Stimulated activated CD8-positive, alpha-beta memory T cell treated with anti-CD3 and anti-CD28 coated beads, Interleukin-4, amount 100 ng/mL, for 4 hours (primary cell): ENCODE measurements at regions not wholly inside any gene's neighbourhood (a gene's known extent, or its start where the extent isn't known, plus 50 kb on each side); places are given as distances from the start of the nearest gene placed in this dataset.

Experiments
- DNase-seq, 2 donors: peaks; one replicate each; pipeline ENCODE4 v3.0.0-alpha.2; 2020; ENCODE audit warnings: low read depth in 2 of 2, low spot score in 1 of 2

DNA sequence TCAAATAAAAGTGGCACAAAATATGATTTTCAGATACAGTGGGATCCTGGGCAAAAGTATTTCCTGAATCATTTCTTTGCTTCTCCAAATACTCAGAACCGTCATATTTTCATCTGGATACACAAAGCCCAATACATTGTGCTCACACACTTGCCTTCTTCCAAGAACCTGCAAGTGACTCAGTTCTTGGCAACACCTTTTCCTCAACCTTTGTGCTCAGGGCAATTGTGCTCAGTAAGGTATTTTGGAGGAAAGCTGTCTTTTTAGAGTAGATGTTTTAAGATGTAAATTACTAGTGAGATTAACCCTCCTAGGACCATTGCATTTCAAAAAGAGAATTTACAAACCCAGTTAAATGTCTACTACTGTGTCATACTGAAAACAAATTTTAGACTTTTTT, 233.5 kb downstream of the EFNB2 start:
- no peak for DNase-seq

DNA sequence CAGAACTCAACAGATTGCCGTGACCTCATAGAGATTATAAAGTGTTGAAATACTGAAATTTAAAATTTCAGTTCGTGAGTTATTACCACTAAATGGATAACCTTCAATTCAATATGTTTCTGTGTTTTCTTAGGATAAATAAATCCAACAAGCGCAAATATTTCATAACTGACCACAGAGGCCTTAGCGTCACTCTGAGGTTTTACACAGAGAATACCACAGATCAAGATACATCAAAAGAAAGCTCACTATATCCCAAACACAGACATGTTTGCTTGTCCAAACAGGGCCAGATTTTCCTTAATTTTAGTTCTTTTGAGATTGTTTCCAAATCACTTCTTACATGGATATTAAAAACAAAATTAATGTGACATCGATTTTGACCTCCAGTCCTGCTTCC, 235.8 kb downstream of the EFNB2 start:
- no peak for DNase-seq

DNA sequence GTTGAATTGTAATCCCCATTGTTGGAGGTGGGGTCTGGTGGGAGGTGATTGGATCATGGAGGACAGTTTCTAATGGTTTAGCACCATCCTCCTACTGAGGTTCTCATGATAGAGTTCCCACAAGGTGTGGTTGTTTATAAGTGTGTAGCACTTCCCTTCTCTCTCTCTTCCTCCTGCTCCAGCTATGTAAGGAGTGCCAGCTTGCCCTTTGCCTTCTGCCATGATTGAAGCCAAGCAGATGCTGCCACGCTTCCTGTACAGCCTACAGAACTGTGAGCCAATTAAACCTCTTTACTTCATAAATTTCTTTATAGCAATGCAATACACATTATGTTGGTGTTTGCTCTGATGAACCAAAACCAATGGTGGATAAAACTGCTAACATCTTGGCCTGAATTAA, 238.2 kb downstream of the EFNB2 start:
- no peak for DNase-seq

DNA sequence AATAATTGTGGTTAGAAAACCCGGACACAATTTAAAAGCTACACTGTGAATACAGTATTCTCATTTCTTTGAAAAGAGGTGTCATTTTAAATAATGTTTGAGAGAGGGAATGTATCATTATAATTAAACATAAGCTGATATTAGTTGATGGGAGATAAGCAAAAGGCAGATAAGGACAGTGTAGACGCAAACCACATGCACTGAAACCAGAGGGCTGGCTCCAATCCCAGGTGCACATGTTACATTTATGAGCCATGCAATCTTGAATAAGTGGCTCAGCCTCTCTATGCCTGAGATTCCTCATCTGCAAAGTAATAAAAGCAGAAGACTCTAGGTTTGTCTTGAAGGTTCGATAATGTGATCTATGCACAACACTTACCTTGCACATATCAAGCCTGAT, 238.7 kb downstream of the EFNB2 start:
- no peak for DNase-seq

DNA sequence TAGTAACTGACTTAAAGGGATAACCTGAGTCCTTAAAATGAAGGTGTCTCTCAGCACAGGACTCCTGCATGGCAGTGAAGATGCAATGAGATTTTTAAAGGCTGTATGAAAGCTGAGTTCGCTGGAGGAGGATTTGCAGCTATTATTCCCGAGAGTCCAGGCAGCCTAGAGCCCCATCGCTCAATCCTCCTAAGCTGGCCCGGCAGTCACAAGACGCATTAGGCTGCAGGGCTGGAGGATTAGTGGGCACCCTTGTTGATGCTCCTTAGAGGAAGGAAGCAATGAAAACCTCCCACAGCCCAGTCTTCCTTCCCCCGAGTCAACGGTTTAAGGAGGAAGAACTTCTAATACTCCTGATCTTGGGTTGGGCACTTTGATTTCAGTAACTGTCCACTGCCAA, 239.5 kb downstream of the EFNB2 start:
- DNase-seq: no peak

DNA sequence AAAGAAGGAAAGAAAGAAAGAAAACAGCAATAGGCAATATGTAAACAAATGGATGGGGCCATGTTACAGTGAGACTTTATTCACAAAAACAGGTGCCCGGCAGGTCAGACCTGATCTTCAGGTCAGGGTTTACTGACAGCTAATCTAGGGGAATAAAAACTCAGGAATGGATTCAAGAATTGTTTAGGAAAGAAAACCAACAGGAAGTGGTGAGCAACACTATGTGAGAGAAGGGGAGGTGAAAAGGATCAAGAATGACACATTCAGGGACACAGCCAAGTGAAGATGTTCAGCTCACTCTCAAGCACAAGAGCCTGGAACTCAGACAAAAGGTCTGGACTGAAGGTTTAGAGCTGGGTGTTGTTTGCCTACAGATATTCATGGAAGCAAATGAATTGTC, 244.5 kb downstream of the EFNB2 start:
- no peak for DNase-seq

DNA sequence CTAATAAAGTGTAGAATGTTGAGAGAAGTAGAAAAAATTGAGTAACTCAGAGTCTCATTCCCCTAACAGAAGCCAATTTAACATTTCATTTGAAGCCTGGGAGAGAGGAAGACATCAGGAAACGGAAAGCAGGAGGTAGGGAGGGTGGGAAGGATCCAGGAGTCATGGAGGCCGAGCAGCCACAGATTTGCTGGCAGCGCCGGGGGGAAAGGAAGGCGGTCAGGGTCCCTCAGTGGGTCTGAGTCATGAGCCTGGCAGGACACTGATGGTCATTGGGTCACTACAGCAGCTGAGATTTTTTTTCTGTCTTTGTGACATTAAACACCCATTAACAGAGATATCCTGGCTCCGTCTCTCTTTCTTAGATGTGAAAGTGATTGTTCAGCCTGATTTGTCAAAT, 248.1 kb downstream of the EFNB2 start:
- DNase-seq: no peak

DNA sequence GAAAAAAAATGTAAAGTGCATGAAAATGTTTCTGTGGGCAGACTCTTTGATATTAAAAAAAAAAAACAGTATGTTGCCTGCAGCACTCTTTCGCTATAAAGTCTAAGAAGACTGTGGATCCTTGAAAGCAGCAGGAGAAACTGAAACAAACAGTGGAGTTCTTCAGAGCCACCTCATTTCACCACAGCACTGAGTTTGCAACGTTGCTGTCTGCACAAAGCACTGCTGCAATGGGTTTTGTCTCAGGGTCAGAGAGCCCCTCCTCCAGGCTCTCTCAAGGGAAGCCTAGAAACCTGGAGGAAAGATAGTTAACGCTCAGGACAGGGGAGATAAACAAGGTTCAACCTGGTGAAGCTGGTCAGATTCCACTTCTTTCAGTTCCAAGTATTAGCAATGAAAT, 248.7 kb downstream of the EFNB2 start:
- DNase-seq: no peak

DNA sequence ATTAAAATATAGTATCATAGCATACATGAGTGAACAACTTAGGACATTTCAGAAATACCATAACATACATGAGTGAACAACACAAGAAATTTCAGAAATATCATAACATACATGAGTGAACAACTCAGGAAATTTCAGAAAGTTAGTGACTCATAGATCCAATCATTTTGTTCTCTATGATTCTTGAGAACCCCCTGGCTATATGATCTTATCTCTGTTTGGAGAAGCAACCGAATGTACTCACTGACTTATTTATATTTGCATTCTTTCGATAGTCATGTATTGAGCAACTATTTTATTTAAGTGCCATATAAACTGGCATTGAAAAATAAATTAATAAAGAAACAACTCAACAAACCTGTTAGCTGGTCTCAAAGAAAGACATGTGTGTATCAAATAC, 251.1 kb downstream of the EFNB2 start:
- no peak for DNase-seq

DNA sequence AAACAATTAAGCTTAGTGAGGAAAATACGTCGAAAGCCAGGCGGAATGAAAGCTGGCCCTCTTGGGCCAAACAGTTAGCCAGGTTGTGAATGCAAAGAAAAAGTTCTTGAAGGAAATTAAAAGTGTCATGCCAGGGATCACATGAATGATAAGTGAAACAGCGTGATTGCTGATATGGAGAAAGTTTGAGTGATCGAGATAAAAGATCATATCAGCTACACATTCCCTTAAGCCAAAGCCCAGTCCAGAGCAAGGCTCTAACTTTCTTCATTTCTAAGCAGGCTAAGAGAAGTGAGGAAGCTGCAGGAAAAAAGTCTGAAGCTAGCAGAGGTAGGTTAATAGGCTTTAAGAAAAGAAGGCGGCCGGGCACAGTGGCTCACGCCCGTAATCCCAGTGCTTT, 254.0 kb downstream of the EFNB2 start:
- no peak for DNase-seq

DNA sequence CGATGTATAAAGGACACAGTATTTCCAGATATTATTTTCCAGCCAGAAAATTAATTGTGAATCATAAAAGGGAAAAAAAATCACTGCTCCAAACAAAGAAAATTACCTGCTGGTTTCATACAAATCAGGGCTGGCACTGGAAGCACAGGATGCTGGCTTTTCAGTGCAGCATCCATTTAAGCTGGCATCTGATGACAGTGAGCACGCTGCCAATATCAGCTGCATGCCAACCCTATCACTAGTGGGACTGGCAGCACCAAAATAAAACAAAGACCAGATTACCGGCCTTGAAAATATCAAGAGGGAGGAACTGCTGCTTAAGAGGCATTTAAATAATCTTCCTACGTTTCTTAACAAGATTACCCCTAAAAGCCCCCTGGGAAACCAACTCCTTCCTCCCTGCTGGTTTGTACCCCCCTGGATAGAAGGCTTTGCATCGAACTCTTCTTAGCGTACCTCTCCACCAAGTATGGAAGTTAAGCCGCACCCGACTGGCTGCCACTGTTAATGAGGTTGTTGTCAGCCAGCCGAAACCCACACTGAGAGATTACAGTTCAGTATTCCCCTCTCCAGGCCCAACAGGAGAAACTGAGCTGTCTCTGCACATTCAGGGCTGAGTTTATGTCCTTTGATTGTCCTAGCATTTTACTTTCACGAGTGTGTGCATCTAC, 257.8 kb downstream of the EFNB2 start:
- no peak for DNase-seq

DNA sequence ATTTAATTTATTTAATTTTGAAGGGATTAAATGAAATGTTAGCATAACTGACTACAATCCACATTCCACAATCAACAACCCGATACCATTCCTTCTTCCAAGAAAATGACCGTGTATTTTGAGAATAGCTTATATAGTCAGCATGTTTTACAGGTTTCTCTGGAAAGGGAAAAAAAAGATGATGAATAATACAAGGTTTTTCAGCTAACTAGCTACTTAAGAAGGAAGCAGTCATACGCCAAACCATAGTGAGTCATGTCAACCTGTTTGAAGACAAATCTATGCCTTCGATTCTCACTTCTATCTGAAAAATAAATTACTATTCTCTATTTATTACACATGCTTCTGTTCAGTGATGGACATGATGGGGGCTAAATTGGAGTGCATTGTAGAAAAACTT, 258.6 kb downstream of the EFNB2 start:
- DNase-seq: no peak

DNA sequence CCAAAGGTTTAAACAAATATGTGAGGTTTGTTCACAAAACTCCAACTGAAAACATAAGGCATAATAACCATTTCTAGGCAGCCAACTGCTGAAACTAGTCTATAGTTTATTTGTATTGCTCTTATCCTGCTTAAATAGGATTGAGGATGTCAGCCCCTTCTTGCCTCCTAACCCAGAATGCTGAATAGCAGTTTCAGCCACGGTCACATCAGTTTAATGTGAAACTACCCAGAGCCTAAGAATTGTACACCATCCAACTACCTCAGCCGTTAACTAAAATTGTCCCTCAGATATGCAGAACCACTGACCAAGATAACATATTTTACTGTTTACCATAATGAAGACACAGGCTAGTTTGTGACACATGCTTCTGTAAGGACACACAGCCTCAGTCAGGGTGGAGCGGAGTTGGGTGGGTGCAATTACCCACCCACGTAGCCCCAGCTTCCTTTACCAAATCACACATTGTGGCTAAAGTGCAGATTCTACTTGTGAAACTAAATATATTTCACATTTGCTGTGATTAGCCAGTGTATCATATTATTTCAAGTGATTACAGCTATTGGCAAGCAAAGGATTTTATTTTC, 259.9 kb downstream of the EFNB2 start:
- no peak for DNase-seq

DNA sequence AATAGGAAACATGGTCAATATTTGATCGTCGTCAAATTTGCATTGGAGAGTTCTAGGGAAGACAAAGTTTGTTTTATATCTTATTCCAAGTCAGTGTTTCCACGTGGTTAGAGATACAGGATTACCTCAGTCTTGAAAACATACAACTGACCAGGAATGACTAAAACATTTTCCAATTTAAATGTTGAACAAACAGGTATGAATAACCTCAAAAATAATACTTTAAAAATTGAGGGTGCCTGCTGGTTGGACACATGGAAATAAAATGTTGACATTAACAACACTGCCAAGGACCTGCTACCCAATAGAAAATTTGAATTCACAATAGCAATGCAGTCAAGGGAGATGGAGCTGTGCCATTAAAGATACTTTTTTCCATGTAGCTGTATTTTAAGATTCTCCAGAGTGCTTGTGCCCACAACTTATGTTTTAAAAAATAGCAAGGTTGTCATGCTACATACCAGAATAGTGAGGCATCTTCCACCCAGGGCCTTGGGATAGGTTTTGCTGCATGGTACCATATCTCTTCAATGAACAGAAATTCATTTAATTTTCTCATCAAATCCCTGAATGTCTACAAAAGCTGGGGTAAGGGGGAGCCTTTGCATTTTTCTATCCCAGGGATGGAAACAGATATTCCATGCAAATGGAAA, 260.8 kb downstream of the EFNB2 start:
- DNase-seq: no peak

DNA sequence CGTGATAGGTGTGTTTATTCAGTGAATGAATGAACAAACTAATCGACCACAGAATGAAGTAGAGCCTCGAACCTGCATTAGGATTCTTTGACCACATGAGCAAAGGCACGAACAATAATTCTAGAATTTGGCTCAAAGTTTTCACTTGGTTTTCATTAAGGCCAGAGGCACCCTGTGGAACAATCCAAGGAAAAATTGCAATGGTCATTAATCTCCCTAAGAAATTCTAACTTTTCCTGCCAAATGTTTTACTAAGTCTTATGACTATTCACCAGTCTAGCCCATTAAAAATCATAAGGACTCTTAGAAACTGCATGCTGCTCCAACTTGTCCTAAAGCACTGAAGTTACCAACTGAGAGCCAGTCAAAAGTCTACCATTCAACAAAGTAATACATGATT, 271.7 kb downstream of the EFNB2 start:
- DNase-seq: no peak

DNA sequence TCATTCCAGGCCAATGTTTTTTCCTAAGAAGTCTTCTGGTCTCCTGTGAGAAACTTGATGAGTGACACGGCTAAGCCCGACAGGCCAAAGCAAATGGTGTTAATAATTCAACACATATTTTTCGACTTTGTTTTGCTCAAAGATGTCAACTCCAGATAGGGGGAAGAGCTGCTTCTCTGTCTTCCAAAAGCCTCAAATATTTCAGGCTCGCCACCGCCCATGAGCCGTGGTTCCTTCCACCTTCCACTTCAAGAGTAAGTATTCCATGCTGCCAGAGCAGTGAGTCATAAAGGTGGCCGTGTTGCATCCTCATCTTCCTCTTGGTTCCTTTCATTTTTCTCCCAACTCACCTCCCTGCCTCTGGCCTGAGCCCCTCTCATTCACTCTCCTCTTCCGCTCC, 272.6 kb downstream of the EFNB2 start:
- DNase-seq: no peak

DNA sequence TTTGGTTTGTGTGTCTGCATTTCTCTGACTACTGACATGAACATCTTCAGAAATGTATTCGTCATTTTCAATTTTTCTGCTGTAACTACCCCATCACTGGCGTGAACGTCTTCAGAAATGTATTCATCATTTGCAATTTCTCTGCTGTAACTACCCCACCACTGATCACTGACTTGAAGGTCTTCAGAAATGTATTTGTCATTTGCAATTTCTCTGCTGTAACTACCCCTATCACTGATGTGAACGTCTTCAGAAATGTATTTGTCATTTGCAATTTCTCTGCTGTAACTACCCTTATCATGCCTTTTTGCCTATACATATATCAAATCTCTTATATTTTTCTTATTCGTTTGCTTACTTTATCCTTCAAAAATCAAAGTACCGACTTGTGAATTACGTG, 274.0 kb downstream of the EFNB2 start:
- no peak for DNase-seq

DNA sequence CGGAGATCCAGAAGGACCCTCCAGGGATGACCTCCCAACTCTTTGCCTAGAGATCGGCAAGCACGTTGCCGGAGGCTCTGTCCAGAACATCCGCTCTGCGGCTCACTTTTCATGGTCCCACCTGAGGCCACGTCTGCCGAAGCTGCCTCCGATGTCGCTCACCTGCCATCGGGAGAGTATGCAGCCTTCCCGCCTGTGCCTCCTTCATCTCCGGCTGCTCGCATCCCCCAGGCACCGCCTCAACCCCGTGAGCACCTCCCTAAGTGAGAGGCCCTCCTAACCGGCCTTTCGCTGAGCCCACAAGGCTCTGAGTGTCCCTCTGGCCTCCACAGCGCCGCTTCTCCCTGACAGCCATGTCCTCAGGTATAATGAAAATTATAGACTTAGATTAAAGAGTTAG, 275.1 kb downstream of the EFNB2 start:
- no peak for DNase-seq

DNA sequence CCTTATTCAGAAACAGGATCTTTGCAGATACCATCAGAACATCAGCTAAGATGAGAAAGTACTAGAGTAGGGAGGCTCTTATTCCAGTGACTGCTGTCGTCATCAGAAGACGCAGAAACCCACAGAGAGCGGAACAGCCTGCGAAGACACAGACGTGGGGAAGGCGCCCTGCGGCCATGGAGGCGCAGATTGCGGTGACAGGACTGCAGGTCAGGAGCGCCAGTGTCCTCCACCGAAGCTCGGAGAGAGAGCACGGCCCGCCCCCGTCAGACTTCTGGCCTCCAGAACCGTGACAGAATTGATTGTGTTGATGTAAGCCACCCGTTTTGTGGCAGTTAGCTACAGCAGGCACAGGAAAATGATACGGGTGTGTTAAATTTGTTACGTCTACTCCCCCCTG, 275.5 kb downstream of the EFNB2 start:
- no peak for DNase-seq

DNA sequence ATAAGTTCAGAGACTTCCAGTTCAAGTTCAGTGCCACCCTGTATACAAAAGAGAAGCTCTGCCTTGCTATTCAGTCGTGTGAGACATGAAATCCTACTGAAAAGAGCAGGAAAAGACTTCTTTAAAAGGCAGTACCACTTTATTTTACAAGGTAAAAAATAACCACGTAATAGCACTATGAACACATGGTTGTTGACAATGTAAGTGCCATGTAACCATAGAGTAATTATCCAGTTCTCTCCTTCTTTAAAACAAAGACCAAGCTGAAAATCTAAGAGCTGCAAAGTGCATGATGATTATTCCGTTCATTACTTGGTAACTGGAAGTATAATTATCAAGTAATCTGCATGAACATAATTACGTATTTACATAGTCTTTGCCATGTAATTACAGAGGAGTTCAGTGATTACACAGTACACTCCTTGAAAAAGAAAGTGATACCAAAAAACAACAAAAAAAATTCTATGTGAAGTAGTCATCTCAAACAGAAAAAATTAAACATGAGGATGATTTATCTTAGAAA, 288.7 kb downstream of the EFNB2 start:
- DNase-seq: no peak

DNA sequence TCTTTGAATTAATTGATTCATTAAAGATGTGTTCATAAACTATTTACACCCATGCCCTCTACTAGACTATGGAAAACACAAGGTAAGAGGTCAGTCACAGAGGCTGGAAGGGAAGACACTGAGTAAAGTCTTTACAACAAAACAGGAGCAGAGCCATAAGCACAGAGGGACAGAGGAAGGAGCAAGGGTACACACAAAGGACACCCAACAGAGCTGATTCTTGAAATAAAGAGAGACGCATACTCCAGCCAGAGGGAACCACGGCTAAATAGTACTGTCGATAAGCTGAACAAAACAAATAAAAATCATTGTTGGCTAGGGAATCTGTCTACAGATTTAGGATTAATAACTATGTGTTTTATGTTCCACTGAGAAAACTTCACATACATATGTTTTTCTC, 289.2 kb downstream of the EFNB2 start:
- DNase-seq: no peak

DNA sequence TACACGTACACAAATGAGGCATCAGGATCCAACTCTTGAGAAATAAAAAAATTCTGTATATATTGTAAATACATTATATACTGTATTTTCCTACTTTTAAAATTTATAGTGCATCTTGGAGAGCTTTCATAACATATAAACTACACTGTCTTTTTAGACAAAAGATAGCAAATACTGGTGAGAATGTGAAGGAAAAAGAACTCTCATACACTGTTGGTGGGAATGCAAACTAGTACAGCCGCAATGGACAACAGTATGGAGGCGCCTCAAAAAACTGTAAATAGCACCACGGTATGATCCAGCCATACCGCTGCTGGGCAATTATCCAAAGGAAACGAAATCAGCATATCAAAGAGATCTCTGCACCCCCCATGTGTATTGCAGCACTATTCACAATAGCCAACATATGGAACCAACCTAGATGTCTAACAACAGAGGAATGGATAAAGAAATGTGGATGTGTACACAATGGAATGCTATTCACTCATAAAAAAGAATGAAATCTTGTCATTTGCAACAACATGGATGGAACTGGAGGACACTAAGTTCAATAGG, 292.4 kb downstream of the EFNB2 start:
- DNase-seq: no peak
